Mesendoderm (in vitro differentiated cells): ENCODE measurements at regions not wholly inside any gene's neighbourhood (a gene's known extent, or its start where the extent isn't known, plus 50 kb on each side); places are given as distances from the start of the nearest gene placed in this dataset.
"Not testable (repeated sequence)": the region's sequence is repeated elsewhere in the genome, so short reads cannot be mapped to it uniquely, and the experiment has no call there.

ENCODE experiments used
- DNase-seq: peaks from one replicate; pipeline ENCODE4 v3.0.0; 2013
- H2AK5ac ChIP-seq: 2 replicates; pipeline ENCODE4 v1.6.1; 2013; ENCODE audit warnings: low read length, inconsistent platforms
- H2BK120ac ChIP-seq: 2 replicates; pipeline ENCODE4 v1.6.1; 2013; ENCODE audit warnings: low read depth, mild to moderate bottlenecking, low read length, moderate library complexity, mixed read lengths
- H2BK15ac ChIP-seq: replicated peaks from 2 replicates; pipeline ENCODE4 v1.6.1; 2013; ENCODE audit warnings: low read depth, mild to moderate bottlenecking, moderate library complexity
- H2BK5ac ChIP-seq: 2 replicates; pipeline ENCODE4 v1.6.1; 2013; ENCODE audit warnings: low read length, inconsistent platforms
- H3K18ac ChIP-seq: 2 replicates; pipeline ENCODE4 v1.6.1; 2013; ENCODE audit warnings: mild to moderate bottlenecking, low read length, mixed read lengths
- H3K23ac ChIP-seq: one replicate; pipeline ENCODE4 v1.6.1; 2013; ENCODE audit warnings: low read length
- H3K27ac ChIP-seq: 2 replicates; pipeline ENCODE4 v1.5.1; 2013; ENCODE audit warnings: low read depth, mild to moderate bottlenecking, inconsistent platforms, low read length, moderate library complexity
- H3K27me3 ChIP-seq: 2 replicates; pipeline ENCODE4 v1.6.1; 2013; ENCODE audit warnings: low read length, control low read depth, mild to moderate bottlenecking, inconsistent platforms; ENCODE audit not compliant: insufficient read depth, poor library complexity
- H3K36me3 ChIP-seq: 2 replicates; pipeline ENCODE4 v1.6.1; 2013; ENCODE audit warnings: low read length, inconsistent platforms; ENCODE audit not compliant: control insufficient read depth, insufficient read depth
- H3K4ac ChIP-seq: one replicate; pipeline ENCODE4 v1.6.1; 2013; ENCODE audit warnings: low read depth, mild to moderate bottlenecking, low read length, moderate library complexity
- H3K4me1 ChIP-seq: 2 replicates; pipeline ENCODE4 v1.6.1; 2013; ENCODE audit warnings: low read depth, low read length, inconsistent platforms; ENCODE audit not compliant: control insufficient read depth
- H3K4me2 ChIP-seq: 2 replicates; pipeline ENCODE4 v1.6.1; 2013; ENCODE audit warnings: low read length
- H3K4me3 ChIP-seq: 2 replicates; pipeline ENCODE4 v1.5.1; 2013; ENCODE audit warnings: mild to moderate bottlenecking, low read length
- H3K56ac ChIP-seq: one replicate; pipeline ENCODE4 v1.6.1; 2013; ENCODE audit warnings: low read length
- H3K79me1 ChIP-seq: 2 replicates; pipeline ENCODE4 v1.6.1; 2013; ENCODE audit warnings: low read length, inconsistent platforms
- H3K79me2 ChIP-seq: 2 replicates; pipeline ENCODE4 v1.6.1; 2013; ENCODE audit warnings: mild to moderate bottlenecking, low read length; ENCODE audit not compliant: control insufficient read depth, insufficient read depth
- H3K9ac ChIP-seq: 2 replicates; pipeline ENCODE4 v1.6.1; 2013; ENCODE audit warnings: low read length, inconsistent platforms
- H4K5ac ChIP-seq: one replicate; pipeline ENCODE4 v1.6.1; 2013; ENCODE audit warnings: low read length
- H4K8ac ChIP-seq: one replicate; pipeline ENCODE4 v1.6.1; 2013; ENCODE audit warnings: low read depth, mild to moderate bottlenecking, control low read depth, low read length, moderate library complexity
- WGBS: extraction: QIAGEN DNeasy Blood & Tissue Kit; methylation state at CpG from one replicate; pipeline ENCODE4 v1.1.7; 2013; ENCODE audit warnings: low lambda C conversion rate, missing lambda C conversion rate; ENCODE audit not compliant: insufficient coverage; ENCODE audit errors: extremely low coverage; 5-methylcytosine and 5-hydroxymethylcytosine counted together

- no peak overlapping the region for H3K4ac ChIP-seq
- no peak overlapping the region for H2BK15ac ChIP-seq
- H3K79me1 ChIP-seq: no peaks in the 10 kb centered on the region
- no peak overlapping the region for H4K8ac ChIP-seq
- H4K5ac ChIP-seq: no peak overlapping the region
- no peaks in the 10 kb centered on the region for H3K79me2 ChIP-seq
- H3K56ac ChIP-seq: no peak overlapping the region
- no peaks in the 10 kb centered on the region for H3K27me3 ChIP-seq
- no CpG with 5 or more reads among the region's 12 CpGs for WGBS
- DNase-seq: peak; percentile 77
- no peak overlapping the region for H3K9ac ChIP-seq
- H2AK5ac ChIP-seq: no peak overlapping the region
- no peak overlapping the region for H3K4me3 ChIP-seq
- no peak overlapping the region for H2BK5ac ChIP-seq
- H3K36me3 ChIP-seq: no peaks in the 10 kb centered on the region
- no peak overlapping the region for H3K4me2 ChIP-seq
- no peak overlapping the region for H3K27ac ChIP-seq
- no peak overlapping the region for H2BK120ac ChIP-seq
- no peak overlapping the region for H3K18ac ChIP-seq
- H3K4me1 ChIP-seq: no peaks in the 10 kb centered on the region
- H3K23ac ChIP-seq: no peak overlapping the region
Measured at GRCh38 chr1:178581351-178582303, 68.7 kb downstream of the TEX35 start.

GRCh38 chr1:178587096-178587495, 74.2 kb downstream of the TEX35 start:
- Histone ChIP-seq H3K27me3 (no peaks in the 10 kb centered on the region), H2BK5ac (no peak overlapping the region), H2BK120ac (no peak overlapping the region), H3K9ac (no peak overlapping the region), H2BK15ac (no peak overlapping the region), H3K4me2 (no peak overlapping the region), H3K4me1 (no peaks in the 10 kb centered on the region), H2AK5ac (no peak overlapping the region), H4K8ac (no peak overlapping the region), H3K23ac (no peak overlapping the region), H3K4me3 (no peak overlapping the region), H3K27ac (no peak overlapping the region), H3K4ac (no peak overlapping the region), H3K56ac (no peak overlapping the region), H3K79me1 (no peaks in the 10 kb centered on the region), H3K36me3 (no peaks in the 10 kb centered on the region), H3K79me2 (no peaks in the 10 kb centered on the region), H3K18ac (no peak overlapping the region), H4K5ac (no peak overlapping the region)
- no peak for DNase-seq
- no CpG with 5 or more reads among the region's 5 CpGs for WGBS

- no peaks in the 10 kb centered on the region for H3K79me2 ChIP-seq
- no peak overlapping the region for H2BK15ac ChIP-seq
- no peak overlapping the region for H3K27ac ChIP-seq
- no peaks in the 10 kb centered on the region for H3K4me1 ChIP-seq
- no peak overlapping the region for H3K23ac ChIP-seq
- no peak overlapping the region for H3K56ac ChIP-seq
- no peak overlapping the region for H3K4me2 ChIP-seq
- H2BK120ac ChIP-seq: no peak overlapping the region
- no peak for DNase-seq
- H4K8ac ChIP-seq: no peak overlapping the region
- no peaks in the 10 kb centered on the region for H3K27me3 ChIP-seq
- H3K9ac ChIP-seq: no peak overlapping the region
- WGBS: no CpG with 5 or more reads among the region's 4 CpGs
- H3K4ac ChIP-seq: no peak overlapping the region
- H2AK5ac ChIP-seq: no peak overlapping the region
- H3K4me3 ChIP-seq: no peak overlapping the region
- no peak overlapping the region for H2BK5ac ChIP-seq
- H3K79me1 ChIP-seq: no peaks in the 10 kb centered on the region
- H3K18ac ChIP-seq: no peak overlapping the region
- H3K36me3 ChIP-seq: no peaks in the 10 kb centered on the region
- no peak overlapping the region for H4K5ac ChIP-seq
Measured at GRCh38 chr1:178587975-178588374, 75.1 kb downstream of the TEX35 start.

- DNase-seq, H3K9ac ChIP-seq, H3K27me3 ChIP-seq, H2BK15ac ChIP-seq, H3K18ac ChIP-seq, H3K36me3 ChIP-seq, H3K79me2 ChIP-seq, H3K4me2 ChIP-seq, H2BK120ac ChIP-seq, H3K79me1 ChIP-seq, H3K27ac ChIP-seq, H2BK5ac ChIP-seq, H4K8ac ChIP-seq, H3K4me3 ChIP-seq, H3K56ac ChIP-seq, H3K4ac ChIP-seq, H3K4me1 ChIP-seq, H2AK5ac ChIP-seq, H3K23ac ChIP-seq, H4K5ac ChIP-seq: not testable (repeated sequence)
- no CpG with 5 or more reads among the region's 3 CpGs for WGBS
Measured at GRCh38 chr1:178589042-178589441, 76.1 kb downstream of the TEX35 start.

GRCh38 chr1:178591811-178592210, 78.9 kb downstream of the TEX35 start:
- H2BK5ac ChIP-seq, H3K27ac ChIP-seq, DNase-seq, H3K9ac ChIP-seq, H2AK5ac ChIP-seq, H2BK120ac ChIP-seq, H3K23ac ChIP-seq, H4K8ac ChIP-seq, H3K4me2 ChIP-seq, H3K79me2 ChIP-seq, H3K4me1 ChIP-seq, H3K56ac ChIP-seq, H3K27me3 ChIP-seq, H3K79me1 ChIP-seq, H3K18ac ChIP-seq, H3K36me3 ChIP-seq, H3K4ac ChIP-seq, H3K4me3 ChIP-seq, H4K5ac ChIP-seq, H2BK15ac ChIP-seq: not testable (repeated sequence)
- no CpG with 5 or more reads among the region's 1 CpG for WGBS

GRCh38 chr1:178593515-178593914, 80.6 kb downstream of the TEX35 start:
- no peak overlapping the region for H3K9ac ChIP-seq
- DNase-seq: no peak
- H4K8ac ChIP-seq: no peak overlapping the region
- H3K27ac ChIP-seq: no peak overlapping the region
- H2AK5ac ChIP-seq: no peak overlapping the region
- no peak overlapping the region for H3K23ac ChIP-seq
- H3K56ac ChIP-seq: no peak overlapping the region
- H4K5ac ChIP-seq: no peak overlapping the region
- H3K79me2 ChIP-seq: no peaks in the 10 kb centered on the region
- no peak overlapping the region for H3K4ac ChIP-seq
- no peak overlapping the region for H3K18ac ChIP-seq
- H3K4me2 ChIP-seq: no peak overlapping the region
- no peak overlapping the region for H2BK5ac ChIP-seq
- H3K4me3 ChIP-seq: no peak overlapping the region
- no peaks in the 10 kb centered on the region for H3K79me1 ChIP-seq
- no peaks in the 10 kb centered on the region for H3K36me3 ChIP-seq
- no peaks in the 10 kb centered on the region for H3K4me1 ChIP-seq
- no peak overlapping the region for H2BK15ac ChIP-seq
- H3K27me3 ChIP-seq: no peaks in the 10 kb centered on the region
- H2BK120ac ChIP-seq: no peak overlapping the region
